Osteocyte (in vitro differentiated cells): ENCODE measurements at regions not wholly inside any gene's neighbourhood (a gene's known extent, or its start where the extent isn't known, plus 50 kb on each side); places are given as distances from the start of the nearest gene placed in this dataset.

ENCODE experiments used
- DNase-seq: peaks from one replicate; pipeline ENCODE4 v3.0.0; 2021; ENCODE audit warnings: mixed read lengths; ENCODE audit not compliant: unreplicated experiment; ENCODE audit errors: extremely low spot score
- H3K27ac Mint-ChIP-seq: one replicate; pipeline ENCODE4 v1.8.0; 2021; ENCODE audit warnings: mild to moderate bottlenecking, mixed read lengths; ENCODE audit not compliant: unreplicated experiment
- H3K27me3 Mint-ChIP-seq: one replicate; pipeline ENCODE4 v1.8.0; 2021; ENCODE audit warnings: mixed read lengths; ENCODE audit not compliant: unreplicated experiment
- H3K36me3 Mint-ChIP-seq: one replicate; pipeline ENCODE4 v1.8.0; 2021; ENCODE audit warnings: mixed read lengths; ENCODE audit not compliant: unreplicated experiment
- H3K4me1 Mint-ChIP-seq: one replicate; pipeline ENCODE4 v1.8.0; 2021; ENCODE audit warnings: mixed read lengths; ENCODE audit not compliant: unreplicated experiment
- H3K4me3 Mint-ChIP-seq: one replicate; pipeline ENCODE4 v1.8.0; 2021; ENCODE audit warnings: mild to moderate bottlenecking, moderate library complexity, mixed read lengths; ENCODE audit not compliant: unreplicated experiment
- H3K9me3 Mint-ChIP-seq: one replicate; pipeline ENCODE4 v1.8.0; 2021; ENCODE audit warnings: mixed read lengths; ENCODE audit not compliant: unreplicated experiment
- TF ChIP-seq, protein P1 (sequence below): fragments of 200-600 bp; sonication (generic); IDR thresholded peaks from 2 replicates; pipeline ENCODE4 v1.5.0; 2021; ENCODE audit warnings: antibody characterized with exemption, mild to moderate bottlenecking, moderate library complexity

DNA sequence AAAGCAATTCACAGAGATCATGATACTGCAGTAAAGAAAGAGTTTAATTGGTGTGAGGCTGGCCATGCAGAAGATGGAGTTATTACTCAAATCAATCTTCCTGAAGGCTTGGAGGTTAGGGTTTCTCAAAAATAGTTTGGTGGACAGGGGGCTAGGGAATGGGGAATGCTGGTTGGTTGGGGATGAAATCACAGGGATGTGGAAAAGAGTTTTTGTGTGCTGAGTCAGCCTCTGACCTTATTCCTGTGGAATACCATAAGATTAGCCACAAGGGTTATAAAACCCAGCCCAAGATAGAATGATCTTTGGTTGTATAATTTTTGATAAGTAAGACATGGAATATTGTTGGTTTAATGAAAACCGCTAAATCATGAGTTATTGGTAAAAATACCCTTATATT lies 764.3 kb downstream of the TYW1 start:
- TF ChIP-seq, protein P1, sequence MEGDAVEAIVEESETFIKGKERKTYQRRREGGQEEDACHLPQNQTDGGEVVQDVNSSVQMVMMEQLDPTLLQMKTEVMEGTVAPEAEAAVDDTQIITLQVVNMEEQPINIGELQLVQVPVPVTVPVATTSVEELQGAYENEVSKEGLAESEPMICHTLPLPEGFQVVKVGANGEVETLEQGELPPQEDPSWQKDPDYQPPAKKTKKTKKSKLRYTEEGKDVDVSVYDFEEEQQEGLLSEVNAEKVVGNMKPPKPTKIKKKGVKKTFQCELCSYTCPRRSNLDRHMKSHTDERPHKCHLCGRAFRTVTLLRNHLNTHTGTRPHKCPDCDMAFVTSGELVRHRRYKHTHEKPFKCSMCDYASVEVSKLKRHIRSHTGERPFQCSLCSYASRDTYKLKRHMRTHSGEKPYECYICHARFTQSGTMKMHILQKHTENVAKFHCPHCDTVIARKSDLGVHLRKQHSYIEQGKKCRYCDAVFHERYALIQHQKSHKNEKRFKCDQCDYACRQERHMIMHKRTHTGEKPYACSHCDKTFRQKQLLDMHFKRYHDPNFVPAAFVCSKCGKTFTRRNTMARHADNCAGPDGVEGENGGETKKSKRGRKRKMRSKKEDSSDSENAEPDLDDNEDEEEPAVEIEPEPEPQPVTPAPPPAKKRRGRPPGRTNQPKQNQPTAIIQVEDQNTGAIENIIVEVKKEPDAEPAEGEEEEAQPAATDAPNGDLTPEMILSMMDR: no peak
- no peak for DNase-seq
- H3K27ac Mint-ChIP-seq: no peak overlapping the region

DNA sequence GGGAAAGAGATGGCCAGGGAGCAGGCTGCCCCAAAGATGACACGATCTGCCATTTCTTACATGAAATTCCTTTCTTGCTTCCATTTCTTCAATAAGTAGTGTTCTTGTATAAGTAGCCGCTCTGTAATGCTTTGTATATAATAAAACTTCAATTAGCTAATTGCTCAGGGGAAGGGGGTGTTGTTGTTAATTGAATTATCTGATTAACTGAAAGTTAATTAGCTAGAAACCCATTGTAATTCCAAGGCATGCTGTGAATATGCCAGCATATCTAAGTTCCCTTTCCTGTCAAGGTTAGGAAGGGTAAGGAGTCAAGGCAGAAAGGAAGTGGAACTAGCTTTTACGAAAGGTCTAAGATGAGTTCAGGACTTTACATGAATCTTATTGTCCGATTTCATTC lies 765.9 kb downstream of the TYW1 start:
- no peak overlapping the region for H3K27ac Mint-ChIP-seq
- H3K4me3 Mint-ChIP-seq: no peak overlapping the region
- no peaks in the 10 kb centered on the region for H3K4me1 Mint-ChIP-seq
- H3K9me3 Mint-ChIP-seq: peaks cover 32% of the 10 kb centered on the region
- no peak for DNase-seq
- no peaks in the 10 kb centered on the region for H3K27me3 Mint-ChIP-seq
- H3K36me3 Mint-ChIP-seq: no peaks in the 10 kb centered on the region
- TF ChIP-seq, protein P1: no peak

More for the DNA sequence above, 764.3 kb downstream of the TYW1 start:
- H3K4me3 Mint-ChIP-seq: no peak overlapping the region
- H3K36me3 Mint-ChIP-seq: no peaks in the 10 kb centered on the region
- H3K27me3 Mint-ChIP-seq: no peaks in the 10 kb centered on the region
- peaks cover 32% of the 10 kb centered on the region for H3K9me3 Mint-ChIP-seq
- H3K4me1 Mint-ChIP-seq: no peaks in the 10 kb centered on the region

DNA sequence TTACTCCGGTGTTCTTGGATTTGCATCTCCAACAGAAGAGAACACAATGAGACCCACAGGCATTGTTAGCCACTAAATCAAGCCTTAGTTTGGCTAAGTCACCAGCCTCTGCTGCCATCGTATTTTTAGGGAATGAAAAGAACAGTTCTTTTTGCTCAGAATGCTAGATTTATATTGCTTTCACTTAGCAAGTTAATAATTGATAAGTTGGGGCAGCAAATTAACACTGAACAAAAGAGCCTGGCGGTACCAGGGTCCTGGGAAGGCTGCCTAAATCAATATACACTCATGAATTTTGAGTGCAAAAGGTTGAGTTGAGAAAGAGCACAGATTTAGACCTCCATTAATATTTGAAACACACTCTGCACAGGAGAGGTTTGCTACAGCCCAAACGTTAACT lies 767.7 kb downstream of the TYW1 start:
- Mint-ChIP-seq H3K4me3 (no peak overlapping the region), H3K4me1 (no peaks in the 10 kb centered on the region), H3K36me3 (no peaks in the 10 kb centered on the region), H3K27ac (no peak overlapping the region), H3K27me3 (no peaks in the 10 kb centered on the region), H3K9me3 (peaks cover 28% of the 10 kb centered on the region)
- TF ChIP-seq, protein P1: no peak
- DNase-seq: no peak

DNA sequence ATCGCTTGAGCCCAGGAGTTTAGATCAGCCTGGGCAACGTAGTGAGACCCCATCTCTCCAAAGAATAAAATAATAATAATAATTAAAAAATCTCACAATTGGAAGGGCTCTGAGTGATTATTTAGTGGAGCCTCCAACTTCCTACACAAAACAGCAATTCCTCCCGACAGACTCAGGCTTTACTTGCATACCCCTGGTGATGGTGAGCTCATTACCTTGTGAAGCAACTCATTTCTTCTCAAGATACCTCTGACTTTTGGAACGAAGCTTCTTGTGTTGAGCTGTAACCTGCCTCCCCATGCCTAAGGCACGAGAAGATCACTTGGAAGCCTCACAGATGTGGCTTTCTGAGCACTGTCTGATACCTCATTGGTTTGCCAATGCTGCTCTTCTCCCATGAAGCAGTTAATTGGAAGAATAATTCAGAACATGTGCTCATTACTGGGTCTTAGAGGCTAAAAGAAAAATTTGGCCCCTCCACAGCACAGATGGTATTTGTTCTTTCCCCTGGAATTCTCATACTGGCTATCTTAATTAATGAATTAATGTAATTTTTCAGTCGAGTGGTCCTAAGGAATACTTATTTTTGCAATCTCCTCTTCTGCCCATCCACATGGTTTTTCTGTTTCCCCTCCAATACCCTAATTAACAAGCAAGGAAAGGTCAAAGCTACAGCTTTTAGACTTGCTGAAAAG lies 769.0 kb downstream of the TYW1 start:
- H3K4me1 Mint-ChIP-seq: no peaks in the 10 kb centered on the region
- DNase-seq: no peak
- H3K27ac Mint-ChIP-seq: no peak overlapping the region
- H3K4me3 Mint-ChIP-seq: no peak overlapping the region
- H3K9me3 Mint-ChIP-seq: peaks cover 28% of the 10 kb centered on the region
- H3K36me3 Mint-ChIP-seq: no peaks in the 10 kb centered on the region
- H3K27me3 Mint-ChIP-seq: no peaks in the 10 kb centered on the region
- TF ChIP-seq, protein P1: no peak

DNA sequence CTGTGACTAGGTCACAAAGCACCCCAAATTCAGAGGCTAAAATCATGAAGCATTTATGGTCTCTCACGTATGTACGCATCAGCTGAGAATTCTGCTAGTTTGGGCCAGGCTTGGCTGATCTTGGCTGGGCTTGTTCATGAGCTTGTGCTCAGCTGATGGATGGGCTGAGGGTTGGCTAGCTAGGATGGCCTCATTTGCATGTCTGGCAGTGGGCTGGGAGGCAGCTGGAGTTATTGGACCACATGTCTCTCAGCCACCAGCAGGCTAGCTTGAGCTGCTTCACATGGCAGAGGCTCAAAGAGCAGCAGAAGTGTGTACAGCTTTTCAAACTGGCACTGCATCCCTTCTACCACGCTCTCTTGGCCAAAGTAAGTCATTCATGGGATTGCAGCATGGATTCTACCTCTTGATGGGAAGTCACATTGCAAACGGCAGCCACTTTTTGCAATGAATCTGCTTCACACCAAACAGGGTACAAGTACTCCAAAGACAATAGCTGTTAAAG lies 770.3 kb downstream of the TYW1 start:
- no peak overlapping the region for H3K27ac Mint-ChIP-seq
- H3K9me3 Mint-ChIP-seq: peaks cover 33% of the 10 kb centered on the region
- H3K4me3 Mint-ChIP-seq: no peak overlapping the region
- DNase-seq: no peak
- TF ChIP-seq, protein P1: no peak
- H3K27me3 Mint-ChIP-seq: no peaks in the 10 kb centered on the region
- no peaks in the 10 kb centered on the region for H3K36me3 Mint-ChIP-seq
- no peaks in the 10 kb centered on the region for H3K4me1 Mint-ChIP-seq
